C4-2B (cell line): ENCODE measurements at regions not wholly inside any gene's neighbourhood (a gene's known extent, or its start where the extent isn't known, plus 50 kb on each side); places are given as distances from the start of the nearest gene placed in this dataset.

Source experiments
- CTCF ChIP-seq: fragments of 450-650 bp; conservative IDR thresholded peaks from 2 replicates; pipeline ENCODE4 v1.5.1; 2017; ENCODE audit warnings: mild to moderate bottlenecking
- ZFX ChIP-seq: fragments of 450-650 bp; IDR thresholded peaks from 2 replicates; pipeline ENCODE4 v1.6.1; 2017

GRCh38 chrX:130974323-130974722, 71.3 kb upstream of the ENOX2 start:
- TF ChIP-seq CTCF (no peak), ZFX (no peak)
